ENCODE measurements at regions not wholly inside any gene's neighbourhood (a gene's known extent, or its start where the extent isn't known, plus 50 kb on each side); places are given as distances from the start of the nearest gene placed in this dataset.
A peak's percentile ranks its signal among the peaks of the same experiment; 100 is the strongest.

DNA sequence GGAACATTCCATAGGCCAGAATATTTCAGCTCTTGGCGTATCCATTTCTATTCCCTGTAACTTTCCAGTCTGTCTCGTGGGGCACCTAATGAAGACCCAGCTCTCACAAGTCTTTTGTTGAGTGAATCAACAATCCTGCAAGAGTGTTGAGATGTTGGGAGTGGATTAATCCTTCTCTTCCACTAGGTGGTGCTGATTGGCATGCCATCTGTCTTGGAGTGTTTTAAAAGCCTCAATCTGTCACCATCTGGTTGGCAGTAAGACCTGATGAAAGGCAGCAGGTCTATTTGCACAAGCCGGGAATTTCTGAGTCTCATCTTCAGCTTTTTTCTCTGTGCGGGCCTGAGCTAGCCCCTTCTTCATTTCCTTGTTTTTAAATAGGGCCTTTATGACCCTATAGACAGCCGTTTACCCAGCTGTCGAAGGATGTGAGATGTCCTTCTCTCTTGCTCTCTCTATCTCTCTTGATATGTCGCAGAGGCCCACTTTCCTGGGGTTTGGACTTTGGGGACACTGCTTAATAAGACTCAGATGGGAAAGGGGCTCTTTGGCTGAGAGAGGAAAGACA lies 180.5 kb downstream of the ZNF365 start:
- no peak for DNase-seq

DNA sequence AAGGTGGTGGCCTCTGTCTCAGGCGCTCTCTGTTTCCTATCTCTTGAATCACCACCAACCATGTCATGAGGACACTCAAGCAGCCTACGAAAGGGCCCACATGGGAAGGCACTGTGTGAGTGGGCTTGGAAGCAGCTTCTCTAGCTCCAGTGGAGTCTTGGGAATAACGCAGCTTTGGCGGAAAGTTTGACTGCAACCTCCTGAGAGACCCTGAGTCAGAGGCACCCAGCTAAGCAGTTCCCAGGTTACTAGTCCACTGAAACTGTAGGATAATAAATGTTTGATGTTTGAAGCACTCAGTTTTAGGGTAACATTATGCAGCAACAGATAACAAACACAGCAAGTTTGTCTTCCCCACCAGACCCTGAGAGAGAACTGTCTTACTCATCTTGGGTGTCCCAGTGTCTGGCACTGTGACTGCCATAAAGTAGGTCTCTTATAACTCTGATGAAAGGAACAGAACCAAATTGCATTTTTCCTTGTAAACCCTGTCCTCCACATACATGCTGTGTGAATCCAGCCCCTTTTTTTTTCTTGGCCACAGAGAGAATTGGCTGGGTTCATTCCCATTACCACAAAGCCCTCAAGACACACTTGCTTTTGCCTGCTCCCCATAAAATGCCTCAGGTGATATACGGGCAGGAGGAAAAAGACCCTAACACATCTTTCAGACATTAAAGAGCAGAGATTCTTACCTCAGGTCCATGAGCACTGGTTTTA lies 185.5 kb downstream of the ZNF365 start:
- no peak for DNase-seq

DNA sequence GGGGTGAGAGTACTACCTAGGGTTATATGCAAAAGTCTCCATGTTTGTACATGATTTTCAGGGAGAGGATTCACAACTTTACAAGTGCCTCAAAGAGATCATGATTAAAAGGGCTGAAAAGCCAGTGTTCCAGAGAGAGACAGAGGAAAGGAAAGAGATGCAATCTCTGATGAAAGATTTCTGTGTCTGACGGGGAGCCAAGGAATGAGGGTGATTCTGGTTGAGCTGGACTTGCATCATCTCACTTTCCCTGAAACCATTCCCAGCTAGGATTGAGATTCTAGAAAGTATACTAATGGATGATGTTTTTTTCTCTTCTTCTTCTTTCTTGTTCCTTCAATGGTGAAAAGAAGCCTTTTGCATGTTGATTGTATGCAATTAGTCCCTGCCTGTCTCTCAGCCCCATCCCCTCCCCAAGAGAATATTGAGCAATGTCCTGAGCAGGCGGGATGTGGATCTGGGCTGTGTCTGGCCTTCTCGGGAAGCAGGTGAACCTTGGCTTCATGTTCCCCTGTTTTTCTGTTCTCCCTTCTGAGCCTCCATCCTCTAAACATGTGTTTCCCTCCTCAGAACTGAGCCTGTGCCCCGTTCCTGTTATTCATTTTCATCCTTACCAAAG lies 186.1 kb downstream of the ZNF365 start:
- DNase-seq = no peak

DNA sequence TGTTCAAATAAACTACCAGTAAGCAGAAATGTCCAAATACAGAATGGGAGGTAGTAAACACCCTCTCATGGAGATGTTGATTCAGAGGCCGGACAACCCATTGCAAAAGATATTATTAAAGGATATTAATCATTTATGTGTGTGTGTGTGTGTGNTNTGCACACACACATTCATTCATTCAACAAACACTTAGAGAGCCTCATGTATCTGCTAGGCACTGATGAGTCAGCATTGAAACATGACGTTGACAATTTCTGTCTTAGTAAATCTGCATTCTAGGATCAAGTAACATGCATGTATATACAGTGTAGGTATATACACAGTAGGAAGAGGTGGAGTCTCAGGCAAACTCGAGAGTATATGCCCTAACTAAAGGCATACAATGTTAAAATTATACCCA lies 187.0 kb downstream of the ZNF365 start:
- no peak for DNase-seq

DNA sequence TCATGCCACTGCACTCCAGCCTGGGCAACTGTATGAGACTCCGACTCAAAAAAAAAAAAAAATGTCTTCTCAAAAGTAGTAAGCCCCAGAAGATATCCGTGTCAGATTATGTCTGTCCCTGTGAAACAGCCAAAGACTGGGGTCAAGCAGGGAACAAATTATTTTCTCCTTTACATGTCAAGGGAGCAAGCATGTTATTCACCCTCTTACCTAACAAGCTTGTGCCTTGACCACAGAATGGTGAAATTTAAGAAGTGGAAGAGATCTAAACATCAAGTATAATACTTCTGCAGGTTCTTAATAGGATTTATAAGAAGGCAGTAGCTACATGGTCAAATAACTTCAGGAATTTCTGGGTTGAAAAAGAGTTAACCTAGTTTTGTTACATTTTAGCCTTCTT lies 187.9 kb downstream of the ZNF365 start:
- no peak for DNase-seq

DNA sequence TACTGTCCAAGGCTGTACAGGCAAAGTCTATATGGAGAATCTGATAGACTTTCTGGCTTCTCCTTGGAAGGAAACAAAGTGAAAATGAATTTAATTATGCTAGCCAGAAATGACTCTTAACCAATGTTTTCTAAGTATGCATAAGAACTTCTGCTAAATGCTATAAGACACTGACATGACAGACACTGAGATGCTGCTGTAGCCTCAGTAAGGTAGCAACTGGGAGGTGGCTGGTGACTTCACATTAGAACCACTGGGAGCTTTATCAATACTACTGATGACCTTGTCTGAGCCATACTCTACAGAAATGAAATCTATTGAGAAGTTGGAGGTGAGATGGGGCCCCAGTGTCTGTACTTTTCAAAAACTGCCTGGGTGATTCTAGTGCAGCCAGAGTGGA lies 188.6 kb downstream of the ZNF365 start:
- no peak for DNase-seq

DNA sequence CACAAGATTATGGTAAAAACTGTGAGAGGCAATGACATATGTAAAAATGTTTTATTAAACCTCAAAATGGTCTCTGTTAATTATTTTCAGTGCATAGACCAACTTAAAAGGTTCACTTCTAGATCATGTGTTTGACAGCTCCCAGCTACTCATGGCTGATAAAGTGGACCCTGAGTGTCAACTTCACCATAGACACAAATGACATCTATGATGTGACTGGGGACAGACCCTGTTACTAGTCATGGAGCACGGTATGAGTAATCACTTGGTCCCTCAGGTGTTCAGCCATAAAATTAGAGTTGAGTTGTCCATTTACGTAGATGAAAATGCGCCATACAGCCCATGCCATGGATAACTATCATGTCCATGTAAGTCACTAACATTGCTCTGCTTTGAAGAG lies 199.8 kb downstream of the ZNF365 start:
- no peak for DNase-seq

DNA sequence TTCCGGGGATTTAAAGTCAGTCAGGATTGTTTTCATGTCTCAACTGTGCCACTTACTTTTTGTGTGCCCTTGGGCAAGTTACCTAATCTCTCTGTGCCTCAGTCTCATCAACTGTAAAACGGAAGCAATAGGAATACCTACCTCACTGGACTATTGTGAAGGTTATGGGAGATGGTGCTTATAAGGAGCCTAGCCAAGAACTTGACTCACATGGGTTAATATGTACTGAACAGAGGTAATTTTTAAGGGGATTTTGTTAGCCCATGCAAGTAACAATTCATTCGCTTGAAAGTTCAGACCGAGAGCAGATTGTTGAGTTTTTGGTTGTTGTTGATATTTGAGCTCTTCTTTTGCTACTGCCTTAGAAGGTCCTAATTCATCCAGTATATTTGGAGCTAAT lies 202.9 kb downstream of the ZNF365 start:
- DNase-seq = no peak

DNA sequence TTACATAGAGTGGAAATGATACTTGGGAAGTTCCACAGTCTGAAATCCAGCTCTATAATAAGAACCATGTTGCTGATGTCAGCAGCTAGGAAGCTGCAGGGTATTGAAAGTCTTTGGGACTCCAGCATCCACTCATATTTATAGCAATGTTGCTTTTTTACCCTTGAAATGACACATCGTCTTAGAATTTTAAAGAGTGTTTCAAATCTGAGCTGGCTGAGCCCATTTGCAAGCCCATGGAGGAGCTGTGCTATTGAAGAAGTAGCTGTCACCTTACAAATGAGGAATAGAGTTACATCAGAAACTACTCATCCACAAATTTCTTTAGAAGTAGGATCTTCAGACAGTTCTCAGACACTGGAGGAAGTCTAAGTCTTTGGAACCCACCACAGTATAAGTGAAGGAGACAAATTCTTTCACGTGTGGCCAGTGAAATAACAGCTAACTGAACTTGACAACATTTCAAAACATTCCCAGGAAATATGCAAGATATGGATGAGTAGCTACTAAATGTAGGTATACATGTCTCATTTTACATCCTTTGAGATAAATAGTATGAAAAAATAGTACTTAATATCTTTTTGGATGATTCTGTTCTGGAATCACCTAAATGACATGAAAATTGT lies 203.6 kb downstream of the ZNF365 start:
- DNase-seq = no peak

DNA sequence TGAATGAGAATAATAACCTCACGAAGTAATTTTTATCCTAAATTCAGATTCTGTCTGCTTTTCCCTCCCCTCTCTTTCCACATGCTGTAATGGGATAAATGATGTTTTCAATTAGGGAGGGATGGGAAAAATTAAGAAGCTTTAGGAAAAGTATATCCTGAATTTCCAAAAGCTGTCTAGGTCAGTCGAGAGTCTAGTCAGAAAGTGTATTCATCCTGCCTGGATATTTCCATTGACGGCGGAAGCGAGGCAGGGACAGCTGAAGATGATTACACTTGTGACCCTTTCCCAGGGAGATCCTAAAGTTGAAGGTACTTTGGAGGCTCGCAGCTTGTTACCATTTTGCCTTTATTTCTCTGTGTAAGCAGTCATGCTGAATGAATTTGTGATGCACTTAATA lies 204.1 kb downstream of the ZNF365 start:
- no peak for DNase-seq

DNA sequence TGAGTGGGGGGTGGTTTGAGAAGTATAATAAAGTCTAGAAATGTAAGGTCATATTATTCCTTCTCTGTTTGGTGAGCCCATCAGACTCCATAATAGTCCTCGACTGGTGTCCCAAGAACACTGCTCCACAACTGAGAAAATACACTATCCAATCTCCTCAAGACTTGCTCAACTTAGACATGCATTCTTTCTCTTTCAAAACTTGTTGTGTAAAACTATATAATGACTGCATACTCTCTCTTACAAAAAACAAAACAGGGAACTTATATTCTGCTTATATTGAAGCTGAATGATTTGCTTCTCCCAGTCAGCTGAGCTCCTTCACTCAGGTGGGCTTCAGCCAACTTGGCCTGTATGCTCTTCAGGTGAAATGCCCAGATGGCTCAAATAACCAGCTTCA lies 204.7 kb downstream of the ZNF365 start:
- no peak for DNase-seq

DNA sequence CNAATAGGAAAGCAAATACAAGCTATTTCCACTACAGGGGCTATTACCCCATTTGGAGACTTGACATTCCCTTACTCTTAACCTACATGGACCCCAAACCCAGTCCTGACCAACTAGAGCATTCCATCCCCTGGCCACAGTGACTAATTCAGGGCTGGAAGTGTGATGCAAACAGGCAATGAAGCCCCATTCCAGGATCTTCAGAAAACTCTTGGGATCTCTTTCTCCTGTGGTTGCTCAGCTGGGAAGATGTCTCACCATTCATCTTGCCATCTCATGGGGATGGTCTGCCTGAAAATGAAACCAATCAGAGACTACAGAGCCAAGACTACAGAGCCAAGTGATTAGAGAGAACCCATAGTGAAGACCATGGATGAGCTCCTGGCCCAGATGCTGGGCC lies 206.2 kb downstream of the ZNF365 start:
- no peak for DNase-seq

DNA sequence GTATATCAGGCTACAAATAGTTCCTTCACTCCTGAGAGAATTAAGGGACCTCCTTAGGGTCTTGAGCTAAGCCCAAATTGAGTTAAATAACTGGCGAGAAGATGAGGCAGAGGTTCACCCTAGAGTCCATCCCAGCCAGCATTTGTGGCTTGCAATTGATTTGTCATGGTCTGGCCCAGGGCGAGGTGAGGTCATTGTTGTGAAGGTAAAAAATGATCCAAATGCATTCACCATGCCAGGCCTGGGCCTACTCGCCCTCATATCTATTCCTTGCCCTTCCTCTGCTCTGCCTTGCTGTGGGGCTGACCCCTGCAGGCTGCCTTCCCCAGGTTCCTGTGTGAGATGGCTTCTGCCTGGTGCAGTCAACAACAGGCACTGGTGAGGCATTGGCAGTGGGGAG lies 207.2 kb downstream of the ZNF365 start:
- DNase-seq = no peak

DNA sequence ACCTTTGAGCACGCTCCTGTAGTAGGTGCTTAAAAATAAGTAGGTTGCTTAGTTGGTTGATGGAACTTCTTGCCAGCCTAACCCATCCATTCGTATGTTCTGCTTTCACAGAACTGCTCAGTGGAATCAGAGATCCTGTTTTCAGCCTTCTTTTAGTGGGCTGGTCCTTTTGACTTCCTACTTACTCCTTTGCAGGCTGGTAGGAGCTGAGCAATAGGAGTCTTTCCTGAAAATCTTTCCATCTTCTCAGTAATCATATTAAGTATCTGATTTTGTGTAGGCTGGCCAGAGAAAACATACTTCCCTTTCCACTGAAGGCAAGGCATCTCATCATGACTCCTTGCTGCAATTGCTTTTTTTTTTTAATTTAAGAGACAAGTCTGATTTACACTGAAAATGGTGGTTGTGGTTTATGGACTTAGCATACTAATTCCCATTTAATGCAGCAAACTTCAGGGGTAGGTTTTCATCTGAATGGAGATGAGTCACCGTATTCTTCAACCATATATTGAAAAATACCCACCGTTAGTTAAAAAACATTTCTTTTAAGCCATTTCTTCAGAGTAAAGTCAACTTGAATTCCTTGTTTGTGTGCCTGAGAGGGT lies 208.0 kb downstream of the ZNF365 start:
- no peak for DNase-seq

DNA sequence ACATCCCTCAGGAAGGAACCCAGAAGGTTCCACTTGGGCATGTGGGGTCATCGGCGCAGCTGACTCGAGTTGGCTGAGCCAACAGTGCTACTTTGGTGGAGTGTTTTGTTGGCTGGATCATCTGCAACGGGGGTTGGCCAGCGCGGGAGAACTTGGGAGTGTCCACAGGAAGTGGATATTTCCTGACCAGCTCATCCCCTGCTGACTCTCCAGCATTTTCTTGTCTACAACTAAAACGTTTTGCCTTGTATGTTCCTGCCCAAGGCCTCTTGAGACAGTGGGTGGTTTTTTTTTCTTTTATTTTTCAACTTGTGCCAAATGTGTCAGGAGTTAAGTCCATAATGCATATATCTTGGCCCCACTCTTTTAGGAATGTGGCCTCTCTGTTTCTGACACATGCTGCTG lies 208.6 kb downstream of the ZNF365 start:
- peak; percentile 41 for DNase-seq

DNA sequence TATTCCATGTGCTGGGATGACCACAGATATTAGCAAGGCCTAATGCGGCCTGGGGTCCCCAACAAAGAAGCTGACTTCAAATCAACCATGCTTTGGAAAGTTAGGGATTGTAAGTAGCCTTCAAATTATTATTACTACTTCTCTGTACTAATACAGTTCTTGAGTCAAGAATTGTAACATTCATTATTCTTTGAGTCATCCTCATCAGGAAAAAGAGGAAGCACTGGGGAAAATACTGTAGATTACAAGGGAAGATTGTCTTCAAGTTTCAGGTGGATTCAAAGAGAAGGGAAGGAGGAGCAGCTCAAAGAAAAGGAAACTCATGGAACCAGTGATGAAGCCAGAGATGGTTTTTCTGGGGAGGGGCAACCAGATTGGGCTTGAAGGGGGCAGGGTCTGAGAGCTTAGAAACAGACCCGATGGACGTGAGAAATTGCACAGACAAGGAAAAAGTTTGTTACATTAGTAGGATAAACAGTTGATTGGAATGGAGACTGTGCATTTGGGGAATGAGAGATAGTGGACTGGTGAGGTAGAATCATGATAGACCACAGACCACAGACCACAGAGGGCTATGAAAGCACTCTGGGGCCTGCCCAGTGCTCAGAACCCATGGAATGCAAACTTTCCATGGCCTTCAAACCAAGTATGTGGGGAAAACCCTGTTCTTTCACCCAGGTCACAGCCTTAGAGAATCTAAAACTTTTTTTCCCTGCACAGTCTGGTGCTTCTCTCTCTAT lies 209.9 kb downstream of the ZNF365 start:
- DNase-seq = peak; percentile 19

DNA sequence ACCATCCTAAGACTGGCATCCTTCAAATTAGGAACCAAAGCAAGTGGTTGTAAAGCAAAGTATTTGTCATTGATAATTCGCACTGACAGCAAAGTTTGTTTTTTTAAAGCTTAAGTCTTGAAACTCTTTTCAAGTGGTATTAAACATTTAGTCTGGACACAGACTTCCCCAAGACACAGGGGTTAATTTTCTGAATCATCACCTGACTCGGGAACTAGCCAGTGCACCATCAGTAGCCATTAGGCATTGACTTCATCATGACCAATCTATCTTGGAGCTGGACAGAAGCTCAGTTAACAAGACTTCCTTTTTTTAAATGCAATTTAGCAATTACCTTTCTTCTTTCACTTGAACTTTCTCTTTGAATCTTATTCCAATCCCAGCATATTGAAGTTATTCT lies 210.6 kb downstream of the ZNF365 start:
- DNase-seq = no peak

DNA sequence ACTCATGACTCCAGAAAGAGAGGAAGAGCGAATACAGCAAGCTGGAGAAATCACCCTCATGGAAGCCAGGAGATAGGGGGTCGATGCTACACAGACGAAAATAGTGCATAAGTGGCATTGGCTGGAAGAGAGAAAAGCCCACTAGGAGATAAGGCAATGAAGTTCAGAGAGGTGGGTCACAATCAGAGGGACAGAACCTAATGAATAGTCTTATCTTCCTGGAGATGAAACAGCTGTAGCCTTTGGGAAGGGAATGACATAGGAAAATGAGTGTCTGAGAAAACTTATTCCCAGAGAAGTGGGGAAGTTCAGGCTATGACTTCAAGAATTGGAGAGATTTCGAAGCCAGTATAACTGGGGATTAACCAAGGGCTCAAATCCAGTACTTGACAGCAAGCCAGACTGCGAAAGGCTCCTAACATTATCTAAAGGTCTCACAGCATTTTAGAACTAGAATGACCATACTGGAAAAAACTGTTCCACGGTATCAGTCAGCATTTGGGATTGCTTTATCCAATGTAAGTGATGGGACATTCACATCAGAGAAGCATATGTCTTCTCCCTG lies 211.1 kb downstream of the ZNF365 start:
- no peak for DNase-seq

DNA sequence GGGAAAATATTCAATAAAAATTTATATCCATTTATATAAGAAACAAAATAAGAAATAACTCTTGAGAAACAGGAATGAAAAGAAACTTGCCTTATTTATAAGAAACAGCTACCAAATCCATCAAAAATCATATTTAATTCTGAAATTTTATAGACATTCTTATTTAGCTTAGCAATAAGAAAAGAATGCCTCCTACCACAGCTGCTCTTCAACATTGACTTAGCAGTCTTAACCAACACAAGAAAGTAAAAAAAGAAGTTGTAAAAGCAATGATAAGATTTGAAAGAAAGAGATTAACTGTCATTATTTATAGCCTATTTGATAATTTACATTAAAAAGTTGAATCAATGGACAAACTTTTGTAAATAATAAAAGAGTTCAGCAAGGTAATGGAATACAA lies 212.8 kb downstream of the ZNF365 start:
- DNase-seq = no peak

DNA sequence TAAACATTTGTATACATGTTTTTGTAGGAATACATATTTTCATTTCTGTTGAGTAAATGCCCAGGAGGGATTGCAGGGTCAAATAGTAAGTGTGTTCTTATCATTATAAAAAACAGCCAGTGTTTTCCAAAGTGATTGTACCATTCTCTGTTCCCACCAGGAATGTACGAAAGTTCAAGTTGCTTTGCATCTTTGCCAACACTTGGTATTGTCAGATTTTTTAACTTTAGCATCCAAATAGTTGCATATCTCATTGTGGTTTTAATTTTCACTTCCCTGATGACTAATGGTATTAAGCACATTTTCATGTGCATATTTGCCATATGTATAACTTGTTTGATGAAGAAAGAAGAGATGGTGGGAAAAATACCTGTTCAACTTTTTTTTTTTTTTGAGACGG lies 213.9 kb downstream of the ZNF365 start:
- DNase-seq = no peak

DNA sequence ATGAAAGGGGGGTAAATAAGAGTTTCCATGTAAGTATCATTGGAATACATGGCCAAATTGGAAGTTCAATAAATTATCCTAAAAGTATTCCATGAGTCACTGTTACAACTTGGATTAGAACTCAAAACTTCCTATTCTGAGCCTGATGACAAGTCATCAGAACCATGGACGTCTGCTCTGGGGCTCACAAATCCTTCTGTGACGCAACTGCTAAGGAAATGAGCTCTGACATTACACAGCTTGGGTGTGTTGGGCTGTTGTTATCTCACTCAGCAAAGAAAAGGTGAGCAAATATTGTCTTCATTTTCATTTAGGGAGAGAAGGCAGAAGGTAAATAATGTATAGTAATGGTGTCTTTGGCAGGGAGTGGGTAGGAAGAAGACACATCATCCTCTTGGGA lies 214.8 kb upstream of the ADO start:
- DNase-seq = no peak

DNA sequence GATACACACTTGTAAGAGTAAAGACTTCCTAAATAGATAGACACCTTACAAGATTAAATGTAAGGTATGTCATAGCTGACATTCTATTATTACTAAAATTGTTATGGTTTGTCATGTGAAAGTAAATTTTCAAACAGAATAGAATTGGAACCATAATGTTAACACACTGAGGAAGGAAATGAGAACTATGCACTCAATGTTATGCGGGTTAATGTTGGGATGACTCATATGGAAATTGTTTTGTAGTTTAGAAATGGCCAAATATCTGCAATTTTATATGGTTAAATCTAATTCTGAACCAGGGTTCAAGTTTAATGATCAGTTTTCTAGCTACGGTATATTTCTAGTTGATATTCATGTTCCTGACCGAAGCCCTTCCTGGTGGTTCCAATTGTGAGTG lies 214.2 kb upstream of the ADO start:
- no peak for DNase-seq

DNA sequence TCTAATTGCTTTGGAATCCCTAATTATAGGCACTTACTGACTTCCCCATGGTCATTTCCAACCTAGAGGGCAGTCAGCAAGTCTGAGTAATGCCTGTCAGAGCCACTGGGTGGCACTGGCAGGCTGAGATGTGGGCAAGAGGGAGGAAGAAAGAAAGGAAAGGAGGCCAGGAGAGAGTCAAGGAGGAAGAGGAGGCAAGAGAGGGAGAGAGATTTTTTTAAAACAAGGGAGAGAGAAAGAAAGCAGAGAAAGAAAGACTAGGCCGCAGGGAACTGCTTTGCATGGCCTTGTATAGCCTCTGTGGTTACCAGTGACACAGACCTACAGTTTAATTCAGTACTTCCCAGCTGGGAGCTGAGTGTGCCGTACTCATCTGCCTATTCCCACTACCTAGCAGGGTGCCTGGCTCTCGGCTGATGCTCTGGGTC lies 210.4 kb upstream of the ADO start:
- DNase-seq = peak; percentile 37
